Omental fat pad (tissue), 3 donors: ENCODE measurements at regions not wholly inside any gene's neighbourhood (a gene's known extent, or its start where the extent isn't known, plus 50 kb on each side); places are given as distances from the start of the nearest gene placed in this dataset.
"Not testable (repeated sequence)": the region's sequence is repeated elsewhere in the genome, so short reads cannot be mapped to it uniquely, and the experiment has no call there.

ENCODE experiments used
- ATAC-seq: fragments of 150-250 bp; one replicate; pipeline ENCODE4 v1.9.1; 2016; ENCODE audit warnings: mild to moderate bottlenecking, moderate library complexity; ENCODE audit not compliant: low FRiP score
- DNase-seq: peaks from one replicate; pipeline ENCODE4 v3.0.0-alpha.2; 2019; ENCODE audit warnings: low spot score
- TF ChIP-seq, protein P1 (sequence below), 3 donors: fragments of 450-650 bp; IDR thresholded peaks; one replicate each; pipeline ENCODE4 v1.5.1; 2016 to 2017; ENCODE audit warnings: antibody characterized with exemption in 3 of 3, mild to moderate bottlenecking in 3 of 3, moderate library complexity in 2 of 3

- DNase-seq (no peak), ATAC-seq (no peak)
- TF ChIP-seq, protein P1, sequence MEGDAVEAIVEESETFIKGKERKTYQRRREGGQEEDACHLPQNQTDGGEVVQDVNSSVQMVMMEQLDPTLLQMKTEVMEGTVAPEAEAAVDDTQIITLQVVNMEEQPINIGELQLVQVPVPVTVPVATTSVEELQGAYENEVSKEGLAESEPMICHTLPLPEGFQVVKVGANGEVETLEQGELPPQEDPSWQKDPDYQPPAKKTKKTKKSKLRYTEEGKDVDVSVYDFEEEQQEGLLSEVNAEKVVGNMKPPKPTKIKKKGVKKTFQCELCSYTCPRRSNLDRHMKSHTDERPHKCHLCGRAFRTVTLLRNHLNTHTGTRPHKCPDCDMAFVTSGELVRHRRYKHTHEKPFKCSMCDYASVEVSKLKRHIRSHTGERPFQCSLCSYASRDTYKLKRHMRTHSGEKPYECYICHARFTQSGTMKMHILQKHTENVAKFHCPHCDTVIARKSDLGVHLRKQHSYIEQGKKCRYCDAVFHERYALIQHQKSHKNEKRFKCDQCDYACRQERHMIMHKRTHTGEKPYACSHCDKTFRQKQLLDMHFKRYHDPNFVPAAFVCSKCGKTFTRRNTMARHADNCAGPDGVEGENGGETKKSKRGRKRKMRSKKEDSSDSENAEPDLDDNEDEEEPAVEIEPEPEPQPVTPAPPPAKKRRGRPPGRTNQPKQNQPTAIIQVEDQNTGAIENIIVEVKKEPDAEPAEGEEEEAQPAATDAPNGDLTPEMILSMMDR (IDR thresholded peaks at IDR 0.05), result no peak
These were observed 460.0 kb upstream of the ZNF507 start for GRCh38 chr19:31885280-31885853.

GRCh38 chr19:31890230-31890629 is 455.2 kb upstream of the ZNF507 start:
- TF ChIP-seq, protein P1 (IDR thresholded peaks at IDR 0.05), result no peak
- ATAC-seq, result no peak
- no peak for DNase-seq

- DNase-seq (no peak), ATAC-seq (no peak)
- TF ChIP-seq, protein P1 (IDR thresholded peaks at IDR 0.05), result no peak
These were observed 453.4 kb upstream of the ZNF507 start for GRCh38 chr19:31892060-31892459.

- ATAC-seq, result not testable (repeated sequence)
These were observed 451.9 kb upstream of the ZNF507 start for GRCh38 chr19:31893491-31893890.

GRCh38 chr19:31894451-31894850 is 451.0 kb upstream of the ZNF507 start:
- TF ChIP-seq, protein P1 (IDR thresholded peaks at IDR 0.05), result no peak
- ATAC-seq, result no peak
- DNase-seq, result no peak

More at GRCh38 chr19:31893491-31893890, 451.9 kb upstream of the ZNF507 start:
- not testable (repeated sequence) for DNase-seq

DNA sequence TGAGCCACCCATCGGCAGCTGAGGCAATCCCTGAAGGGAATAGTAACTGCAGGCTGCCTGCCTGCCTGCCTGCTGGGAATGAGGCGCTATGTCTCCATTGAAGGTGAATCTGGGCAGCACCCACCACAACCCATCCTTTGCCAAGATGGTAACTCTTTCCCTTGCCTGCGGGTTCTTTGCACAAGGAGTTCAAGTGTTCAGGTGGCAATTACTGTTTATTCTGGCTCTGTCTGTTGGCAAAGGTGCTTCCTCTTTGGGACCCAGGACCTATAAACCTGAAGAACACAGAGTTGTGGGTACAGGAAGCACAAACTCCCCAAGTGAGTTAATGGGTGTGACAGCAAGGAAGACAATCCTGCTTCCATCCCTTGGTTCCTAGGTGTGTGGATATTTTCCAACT is 448.1 kb upstream of the ZNF507 start:
- TF ChIP-seq, protein P1 (IDR thresholded peaks at IDR 0.05), result no peak
- ATAC-seq (no peak), DNase-seq (no peak)

DNA sequence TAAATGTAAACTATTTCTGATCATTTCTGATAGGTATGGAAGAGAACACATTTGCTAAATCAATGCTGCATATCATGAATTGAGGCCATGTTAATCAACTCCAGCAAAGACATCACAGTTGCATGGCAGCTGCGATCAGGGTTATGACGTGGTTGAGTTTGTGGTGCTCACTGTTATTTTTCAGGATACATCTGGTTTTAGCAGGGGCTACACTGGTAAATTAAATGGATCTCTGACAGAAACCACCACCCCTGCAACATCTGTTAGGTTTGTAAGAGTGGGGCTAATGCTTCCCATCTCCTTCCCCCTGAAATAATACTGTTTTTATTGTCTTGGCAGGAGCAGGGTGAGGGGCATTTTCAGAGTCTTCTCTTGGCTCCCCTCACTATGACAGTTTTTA is 444.4 kb upstream of the ZNF507 start:
- TF ChIP-seq, protein P1 (IDR thresholded peaks at IDR 0.05), result no peak
- ATAC-seq, result no peak
- no peak for DNase-seq
